HG02571 (cell line): ENCODE measurements at regions not wholly inside any gene's neighbourhood (a gene's known extent, or its start where the extent isn't known, plus 50 kb on each side); places are given as distances from the start of the nearest gene placed in this dataset.

Experiments used
- ATAC-seq: cut with Tn5 transposase; IDR thresholded peaks from one replicate; pipeline ENCODE4 v1.9.1; 2021; ENCODE audit warnings: mild to moderate bottlenecking, moderate library complexity; ENCODE audit not compliant: unreplicated experiment

DNA sequence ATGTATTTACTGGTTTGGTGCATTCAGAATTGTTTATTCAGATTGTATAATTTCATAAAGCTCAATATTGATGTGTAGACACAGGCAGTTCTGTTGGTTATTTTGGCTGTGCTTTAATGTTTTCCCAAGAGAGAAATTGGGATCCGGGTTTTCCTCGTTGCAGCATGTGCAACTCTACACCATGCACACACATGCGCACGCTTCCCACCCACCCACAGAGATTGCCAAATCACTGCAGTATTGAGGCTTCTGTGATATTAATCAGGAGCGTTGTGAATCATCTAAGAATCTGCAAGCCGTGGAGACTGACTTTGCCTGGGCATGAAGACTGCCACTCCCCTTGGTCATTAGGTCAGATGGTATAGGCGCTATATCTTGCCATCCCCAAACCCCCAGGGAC is 571.5 kb downstream of the SLC4A3 start:
- ATAC-seq, result no peak

DNA sequence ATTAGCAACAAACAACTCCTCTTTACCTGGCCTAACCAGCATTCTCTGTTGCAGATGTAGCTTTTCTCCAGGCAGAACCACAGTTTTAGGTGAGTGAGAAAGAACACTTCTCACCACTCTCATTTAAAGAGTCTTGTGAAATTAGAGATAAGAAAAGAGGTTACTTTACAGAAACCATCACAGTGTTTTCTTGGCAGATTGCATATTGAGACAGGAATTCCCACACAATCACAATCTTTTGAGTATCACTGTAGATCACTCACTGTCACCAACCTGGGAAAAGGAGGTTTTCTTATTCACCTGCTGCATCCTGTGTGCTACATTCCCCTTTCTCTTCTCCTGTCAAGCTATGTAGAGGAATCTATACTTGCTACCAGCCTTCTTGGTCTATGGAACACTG is 574.6 kb downstream of the SLC4A3 start:
- ATAC-seq, result no peak

DNA sequence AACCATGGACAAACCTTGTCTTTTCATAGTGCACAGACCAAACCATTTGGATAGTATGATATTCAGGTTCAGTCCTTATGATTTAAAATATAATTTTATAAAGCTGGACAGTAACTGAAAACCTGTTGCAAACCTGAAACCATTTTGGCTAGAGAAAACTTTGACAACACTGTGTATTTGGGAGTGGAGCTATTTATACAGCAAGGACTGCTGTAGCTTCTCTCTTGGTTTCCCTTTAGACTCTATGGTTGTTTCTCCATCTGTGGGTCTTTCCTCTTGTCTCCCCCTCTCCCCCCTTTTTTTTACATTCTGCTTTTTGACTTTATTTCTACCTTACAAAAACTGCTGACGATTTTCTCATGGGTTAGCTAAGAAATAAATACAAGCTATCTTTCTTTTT is 581.7 kb downstream of the SLC4A3 start:
- no peak for ATAC-seq

DNA sequence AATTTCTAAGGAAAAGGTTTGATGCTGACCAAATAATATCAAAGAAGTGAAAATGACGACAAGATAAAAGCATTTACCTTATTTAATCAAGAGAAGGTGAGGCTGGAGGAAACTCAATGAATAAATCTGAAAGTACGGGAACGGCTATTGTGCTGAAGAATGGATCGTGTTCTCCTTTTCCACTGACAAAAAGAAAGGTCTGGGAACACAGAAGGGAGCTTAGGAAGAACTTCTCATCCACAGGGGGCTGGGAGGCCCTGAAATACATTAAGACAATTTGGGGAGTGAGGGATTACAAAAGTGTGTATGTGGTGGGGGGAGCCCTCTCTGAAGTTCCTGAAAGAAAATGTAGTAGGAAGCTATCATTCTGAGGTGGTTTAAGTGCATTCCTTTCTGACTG is 582.3 kb downstream of the SLC4A3 start:
- ATAC-seq, result no peak

DNA sequence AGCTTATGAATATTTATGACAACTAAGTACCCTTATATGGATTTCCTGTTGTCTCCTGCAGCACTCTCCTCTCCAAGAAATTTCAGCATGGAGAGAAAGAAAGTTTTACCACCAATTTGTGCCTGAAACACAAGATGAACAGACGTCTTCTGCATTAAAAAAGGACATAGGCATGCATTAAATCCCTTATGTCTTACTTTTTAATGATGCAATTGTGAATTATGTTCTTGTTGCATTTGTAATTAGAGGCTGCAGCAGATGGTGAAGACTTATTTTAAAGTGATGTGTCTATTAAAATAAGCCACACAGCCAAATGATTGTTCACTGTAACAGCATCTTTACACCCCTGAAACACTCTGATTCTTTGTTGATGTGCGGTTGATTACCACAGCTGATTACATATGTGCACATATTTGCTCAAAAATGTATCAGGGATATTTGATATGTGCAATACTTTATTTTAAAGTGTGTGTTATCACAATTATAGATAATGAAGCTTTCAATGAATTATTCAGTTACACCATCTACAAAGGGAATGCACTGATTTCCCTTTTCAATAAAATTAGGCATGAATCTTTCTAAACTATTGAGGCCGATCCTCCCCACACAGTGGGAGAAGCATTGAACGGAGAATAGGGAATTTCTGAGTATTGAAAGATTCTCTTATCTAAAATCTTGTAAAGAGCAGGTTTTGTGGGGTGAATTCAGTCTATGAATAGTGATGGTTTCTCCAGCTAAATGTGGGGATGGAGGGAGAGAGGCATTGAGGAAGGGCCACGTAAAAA is 585.1 kb downstream of the SLC4A3 start:
- no peak for ATAC-seq

DNA sequence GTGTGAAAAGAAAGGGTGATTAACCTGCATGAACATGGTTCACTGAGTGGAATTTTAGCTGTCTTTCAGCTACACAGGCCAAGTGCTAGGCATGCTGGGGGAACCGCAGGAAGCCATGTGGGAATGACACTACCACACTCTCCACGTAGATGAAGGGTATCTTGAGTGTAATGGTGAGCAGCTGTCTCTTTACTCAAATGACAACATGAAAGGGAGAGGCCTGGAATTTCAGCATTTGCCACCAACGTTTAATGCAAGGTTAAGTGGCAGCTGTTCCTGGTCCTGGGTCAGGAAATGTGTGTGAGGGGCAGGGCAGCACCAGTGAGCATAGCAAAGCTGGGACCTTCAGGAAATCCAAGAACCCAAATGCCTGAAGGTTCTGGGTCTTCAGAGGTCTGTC is 588.4 kb downstream of the SLC4A3 start:
- no peak for ATAC-seq

DNA sequence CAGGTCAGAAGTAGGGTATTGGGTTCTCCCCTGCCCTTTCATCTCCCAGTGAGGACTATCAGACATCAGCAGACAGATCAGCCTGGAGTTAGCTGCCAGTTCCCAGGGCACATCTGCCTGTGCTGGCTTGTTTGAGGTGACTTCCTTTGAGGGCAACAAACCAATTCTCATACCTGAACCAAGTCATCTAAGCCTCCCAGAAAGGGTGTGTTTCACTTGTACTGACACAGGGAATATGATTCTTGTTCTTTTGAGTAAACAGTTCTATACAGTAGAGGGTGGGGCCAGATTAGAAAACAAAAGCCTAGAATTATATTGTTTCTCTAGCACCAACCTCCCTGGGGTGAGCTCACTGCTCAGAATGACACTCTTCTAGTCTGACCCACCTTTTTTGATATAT is 591.9 kb downstream of the SLC4A3 start:
- no peak for ATAC-seq

DNA sequence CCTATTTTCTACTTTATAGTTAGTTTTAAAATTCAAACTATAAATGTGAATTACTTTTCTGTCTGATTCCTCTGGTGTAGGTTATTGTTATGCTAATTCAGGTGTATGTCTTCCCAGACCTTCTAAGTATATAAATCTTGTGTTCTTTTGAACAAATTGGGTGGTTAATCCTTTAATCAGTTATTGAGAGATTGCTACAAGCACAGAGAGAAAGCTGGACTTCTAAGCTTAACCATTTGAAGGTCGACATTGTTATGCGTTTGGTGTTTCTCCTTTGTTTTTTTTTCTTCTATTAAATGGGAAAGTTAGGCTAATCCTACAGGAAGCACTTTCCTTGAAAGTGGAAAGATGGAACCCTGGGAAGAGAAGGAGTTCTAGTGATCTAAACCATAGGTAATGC is 592.6 kb downstream of the SLC4A3 start:
- ATAC-seq, result no peak

DNA sequence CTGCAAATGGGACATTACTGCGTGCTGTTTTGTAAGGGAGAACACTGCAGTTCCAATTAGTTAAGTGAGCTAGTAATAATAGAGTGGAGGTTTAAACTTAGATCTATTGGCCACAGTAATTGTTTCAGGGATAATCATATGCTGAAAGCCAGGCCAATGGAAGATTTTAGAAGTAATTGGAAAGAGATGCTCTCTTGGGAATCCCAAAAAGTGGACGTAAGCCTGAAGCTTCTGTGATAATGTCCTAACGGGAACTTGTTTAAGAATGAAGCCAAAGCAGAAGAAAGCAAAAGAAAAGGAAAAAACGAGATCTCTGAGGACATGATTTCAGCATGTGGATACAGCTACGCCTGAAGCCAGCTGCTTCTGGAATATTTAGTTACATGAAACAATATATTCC is 594.6 kb downstream of the SLC4A3 start:
- ATAC-seq, result no peak

DNA sequence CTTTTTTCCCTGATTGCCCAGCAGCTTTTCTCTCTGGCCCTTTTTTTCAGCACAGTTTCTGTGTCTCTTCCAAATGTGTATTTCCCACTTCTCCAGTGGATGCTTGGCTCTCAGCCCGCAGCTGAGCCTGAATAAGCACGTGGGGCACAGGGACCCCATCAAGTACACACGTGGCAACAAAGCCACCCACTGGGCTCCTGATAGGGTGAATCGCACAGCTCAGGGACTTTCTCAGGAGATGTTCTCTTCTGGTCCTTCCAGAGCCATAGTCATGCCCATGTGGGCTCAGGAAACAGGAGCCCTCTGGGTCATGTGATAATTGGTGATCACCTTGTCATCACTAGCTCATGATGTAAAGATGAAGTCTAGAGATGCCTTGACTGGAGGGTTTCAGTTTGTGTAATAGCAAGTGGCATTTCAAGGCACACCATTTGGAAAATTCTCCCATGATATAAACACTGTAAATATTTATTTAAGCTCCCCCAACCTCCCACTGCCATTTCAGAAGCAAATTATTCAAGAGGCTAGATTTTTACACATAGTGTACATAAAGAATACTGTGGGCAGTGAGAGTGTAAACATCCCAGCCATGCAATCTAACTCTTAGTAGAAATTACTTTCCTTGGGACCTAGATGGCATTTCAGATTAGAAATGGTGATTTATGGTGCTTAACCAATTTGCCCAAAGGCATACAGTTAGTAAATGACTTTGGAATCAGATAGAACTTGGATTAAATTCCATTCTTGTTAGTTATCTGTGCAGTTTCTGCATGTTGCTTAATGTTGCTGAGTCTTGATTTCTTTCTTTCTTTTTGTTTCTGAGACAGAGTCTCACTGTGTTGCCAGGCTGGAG is 597.5 kb downstream of the SLC4A3 start:
- no peak for ATAC-seq

DNA sequence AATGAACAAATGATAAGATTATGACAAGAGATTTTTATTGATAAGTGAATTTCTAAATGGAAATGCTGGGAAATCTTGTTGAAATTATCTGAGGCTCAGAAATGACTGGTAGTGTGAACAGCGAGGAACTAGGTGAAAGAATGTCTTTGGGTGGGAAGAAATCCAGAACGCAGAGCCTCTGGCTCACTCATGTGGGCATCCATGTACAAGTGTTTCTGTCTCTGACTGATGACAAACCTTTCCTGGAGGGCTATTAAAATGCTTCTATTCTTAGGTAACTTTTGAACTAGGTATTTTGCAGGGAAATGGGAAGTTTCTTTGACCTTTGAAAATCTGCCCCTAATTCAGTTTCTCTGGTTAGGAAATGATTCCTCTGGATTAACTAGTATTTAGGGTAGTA is 598.6 kb downstream of the SLC4A3 start:
- no peak for ATAC-seq

DNA sequence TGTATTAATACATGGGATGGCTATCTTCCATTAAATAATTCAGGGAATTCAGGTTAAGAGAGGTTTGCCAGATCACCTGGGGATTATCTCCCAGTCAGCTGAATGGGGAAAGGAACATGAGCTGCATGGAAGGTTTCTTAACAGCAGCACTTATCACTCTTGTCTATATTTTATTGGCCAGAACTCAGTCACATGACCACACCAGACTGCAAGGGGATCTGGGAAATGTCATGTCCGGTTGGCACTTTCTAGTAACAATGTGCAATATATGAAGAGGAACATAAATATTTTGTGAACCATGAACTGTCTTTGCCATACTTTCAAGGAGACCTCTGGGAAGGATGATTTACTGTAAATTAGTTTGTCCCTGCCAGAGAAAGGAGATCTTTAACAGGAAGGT is 599.1 kb downstream of the SLC4A3 start:
- no peak for ATAC-seq

DNA sequence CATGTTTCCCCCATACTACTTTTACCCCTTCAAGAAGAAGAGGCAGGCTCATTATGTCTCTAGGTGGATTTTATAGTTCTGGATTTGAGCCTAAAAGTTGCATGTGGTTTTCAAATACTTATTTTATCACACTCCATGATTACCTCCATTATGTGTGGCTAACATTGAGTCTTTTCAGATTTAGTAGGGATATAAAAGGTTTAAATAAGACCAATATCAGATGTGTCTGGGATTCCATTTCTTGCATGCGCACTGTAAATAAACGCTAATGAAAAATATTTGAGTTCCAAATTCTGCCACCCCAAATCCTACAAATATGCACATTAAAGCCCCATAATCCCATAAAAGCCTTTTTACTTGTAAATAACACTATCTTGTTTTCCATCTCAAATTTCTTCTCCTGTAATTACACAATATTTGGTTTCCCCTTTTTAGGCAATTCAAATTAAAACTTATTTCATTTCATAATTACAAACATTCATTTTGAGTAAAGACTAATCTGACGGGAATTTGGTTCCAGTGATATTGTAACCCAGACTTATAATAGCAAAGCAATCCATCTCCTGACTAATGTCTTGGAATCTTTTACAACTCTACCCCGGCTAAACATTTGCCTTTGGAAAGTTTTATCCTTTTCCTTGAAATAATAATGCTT is 600.0 kb downstream of the SLC4A3 start:
- no peak for ATAC-seq

DNA sequence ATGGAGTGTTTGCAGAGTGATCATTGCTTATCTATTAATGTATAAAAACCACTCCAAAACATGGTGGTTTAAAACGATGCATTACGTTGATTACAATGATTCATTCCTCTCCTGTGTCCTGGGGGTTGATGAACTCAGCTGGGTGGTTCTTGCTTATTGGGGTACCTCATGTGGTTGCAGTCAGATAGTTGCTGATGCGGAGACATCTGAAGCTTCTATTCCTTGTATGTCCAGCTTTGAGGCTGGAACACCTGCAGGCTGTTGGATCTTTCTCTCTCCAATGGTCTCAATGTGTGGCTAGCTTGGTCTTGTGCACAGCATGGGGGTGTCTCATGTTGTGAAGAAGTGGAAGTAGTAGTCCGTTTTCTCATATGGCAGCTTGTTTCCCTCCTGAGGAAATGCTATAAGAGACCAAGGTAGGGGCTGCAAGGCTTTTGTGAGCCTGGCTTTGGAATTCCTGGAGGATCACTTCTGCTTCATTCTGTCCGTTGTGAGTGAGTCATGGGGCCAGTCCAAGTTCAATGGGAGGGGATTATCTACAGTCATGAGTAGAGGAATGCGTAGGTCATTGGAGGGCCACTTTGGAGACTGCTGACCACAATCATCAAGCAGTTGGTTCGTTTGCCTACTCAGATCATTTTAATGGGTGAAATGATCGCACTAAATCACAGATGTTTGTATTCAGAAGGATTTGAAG is 601.0 kb downstream of the SLC4A3 start:
- no peak for ATAC-seq

DNA sequence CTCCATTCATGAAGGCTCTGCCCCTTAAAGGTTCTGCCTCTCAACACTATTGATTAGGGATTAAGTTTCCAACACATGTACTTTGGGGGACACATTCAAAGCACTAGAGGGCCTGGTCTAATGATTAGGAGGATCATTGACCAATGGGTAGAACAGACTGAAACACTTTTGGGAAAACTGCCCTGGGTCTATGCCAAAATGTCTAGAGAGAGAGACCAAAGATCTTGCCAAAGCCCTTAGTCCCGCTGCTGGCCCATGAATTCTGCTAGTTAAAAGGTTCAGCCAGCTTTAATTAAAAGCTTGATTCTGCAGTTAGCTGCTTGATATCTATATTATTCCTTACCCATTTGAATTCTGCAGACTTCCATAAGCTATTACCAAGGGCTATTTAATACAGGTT is 613.2 kb downstream of the SLC4A3 start:
- ATAC-seq, result no peak

DNA sequence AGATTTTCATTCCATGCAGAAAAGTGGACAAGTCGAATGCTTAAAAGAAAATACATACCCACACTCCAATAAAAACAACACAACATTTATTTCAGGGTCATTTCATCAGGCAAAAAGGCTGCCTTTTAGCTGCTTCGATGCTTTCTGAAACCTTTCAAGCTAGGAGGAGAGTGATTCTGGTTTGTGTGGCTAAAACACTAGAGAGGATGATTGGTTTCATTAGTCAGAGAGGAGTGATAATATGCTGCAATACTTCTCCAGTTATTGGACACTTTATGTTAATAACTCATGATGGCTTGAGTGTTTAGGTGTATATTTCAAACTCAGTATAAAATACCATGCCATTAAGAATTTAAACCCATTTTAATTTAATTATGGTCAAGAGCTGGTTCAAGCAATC is 614.0 kb downstream of the SLC4A3 start:
- no peak for ATAC-seq

DNA sequence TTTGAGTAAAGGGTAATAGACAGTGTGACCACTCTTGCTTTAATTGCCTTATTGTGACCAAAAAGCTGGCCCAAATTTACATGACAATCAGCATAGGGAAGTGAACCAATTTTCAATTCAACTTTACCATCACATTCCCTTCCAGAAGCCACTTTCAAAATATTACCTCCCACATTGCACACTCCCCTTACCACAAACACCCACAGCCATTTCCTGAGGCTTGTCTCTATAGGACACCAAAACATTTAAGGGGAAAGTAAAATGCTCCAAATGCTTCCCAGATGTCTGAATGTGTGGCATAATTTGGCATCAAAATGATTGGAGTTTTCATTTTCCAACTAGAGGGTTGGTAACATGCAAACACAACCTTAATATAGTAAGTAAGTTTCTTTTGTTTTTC is 616.1 kb downstream of the SLC4A3 start:
- ATAC-seq, result no peak

DNA sequence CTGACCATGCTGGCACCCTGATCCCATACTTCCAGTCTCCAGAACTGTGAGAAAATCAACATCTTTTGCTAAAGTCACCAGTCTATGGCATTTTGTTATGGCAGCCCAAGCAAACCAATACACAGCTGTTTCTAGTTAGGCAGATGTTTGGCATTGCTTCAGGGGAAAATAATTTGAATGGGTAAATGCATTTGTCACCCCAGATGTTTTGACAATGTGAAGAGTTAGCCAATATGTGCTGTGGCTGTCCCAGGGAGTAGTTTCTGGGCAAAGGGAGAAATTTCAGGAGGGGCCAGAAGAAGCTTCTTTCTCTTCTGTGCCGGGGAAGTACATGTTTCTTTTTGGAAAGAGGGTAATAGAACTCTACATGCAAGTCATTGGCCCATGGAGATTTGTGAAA is 619.0 kb downstream of the SLC4A3 start:
- ATAC-seq, result no peak

DNA sequence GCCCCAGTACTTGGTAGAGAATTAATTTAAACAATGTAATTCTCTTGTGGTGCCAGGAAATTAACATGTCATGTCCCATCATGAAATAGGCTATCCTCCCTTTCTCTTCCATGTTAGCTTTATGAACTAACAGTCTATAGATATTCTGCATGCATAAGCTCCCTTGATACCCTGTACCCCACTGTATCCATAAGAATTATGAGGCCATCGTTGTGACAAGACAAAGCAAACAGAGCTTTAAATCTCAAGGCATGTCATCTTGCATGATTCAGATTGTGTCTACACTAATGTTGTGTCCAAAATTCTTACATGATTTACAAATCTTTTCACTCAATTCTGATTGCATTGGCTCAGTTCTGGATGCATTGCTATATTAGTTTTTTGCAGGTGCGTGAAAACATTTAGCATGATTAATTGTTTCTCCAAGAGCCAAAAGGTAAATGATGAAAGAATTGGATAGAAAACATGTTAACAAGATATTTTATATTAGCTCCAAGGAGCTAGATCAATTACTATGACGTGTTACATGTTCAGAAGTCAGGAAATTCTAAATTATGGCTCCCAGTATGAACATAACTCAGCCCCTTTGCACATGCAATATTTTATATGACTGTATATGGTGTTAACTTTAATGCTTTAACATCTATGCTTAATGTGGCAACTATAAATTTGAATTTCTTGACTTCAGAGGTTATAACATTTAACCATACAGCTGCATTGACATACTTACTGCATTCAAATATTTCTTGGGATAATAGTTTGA is 620.3 kb downstream of the SLC4A3 start:
- ATAC-seq, result no peak

DNA sequence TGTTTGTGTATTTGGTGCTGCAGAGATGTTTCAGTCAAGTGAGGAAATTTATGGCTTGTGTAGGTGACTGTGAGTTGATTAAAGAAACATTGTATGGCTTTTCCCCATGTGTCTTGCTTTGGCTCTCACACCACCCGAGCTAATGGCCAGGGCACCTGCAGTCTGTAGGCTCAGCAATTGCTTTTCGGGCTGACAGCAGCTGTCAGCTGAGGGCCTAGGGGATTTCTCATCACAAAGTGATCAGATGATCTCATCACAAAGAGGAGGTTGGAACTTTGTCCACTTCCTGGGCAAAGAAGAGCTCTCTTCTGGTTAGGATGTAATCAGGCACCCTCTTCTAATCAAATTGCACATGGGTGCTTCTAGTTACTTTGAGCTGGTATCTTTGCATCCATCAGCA is 632.2 kb downstream of the SLC4A3 start:
- ATAC-seq, result no peak

DNA sequence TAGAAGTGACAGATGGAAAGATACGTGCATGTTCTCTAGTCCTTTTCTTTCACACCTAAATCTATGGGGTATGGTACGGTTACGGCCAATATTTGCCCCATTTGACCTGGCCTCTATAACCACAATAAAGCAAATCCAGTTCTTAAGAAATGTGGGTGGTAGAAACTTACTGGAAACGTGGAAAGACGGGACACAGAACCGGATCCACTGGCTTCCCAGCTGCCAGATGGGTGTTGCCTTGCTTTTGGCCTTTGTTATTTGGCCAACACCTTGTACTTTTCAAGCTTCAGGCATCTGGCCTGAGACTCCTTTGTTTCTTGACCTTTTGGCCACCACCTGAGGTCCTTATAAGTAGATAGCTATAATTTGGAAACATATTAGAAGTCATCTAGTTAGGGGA is 635.9 kb downstream of the SLC4A3 start:
- no peak for ATAC-seq
